PC-9 (cell line): ENCODE measurements at regions not wholly inside any gene's neighbourhood (a gene's known extent, or its start where the extent isn't known, plus 50 kb on each side); places are given as distances from the start of the nearest gene placed in this dataset.

Experiments used
- BruUV-seq: library from RNA; stranded (reverse); fragments of 400-500 nt; replicated peaks from 2 replicates; lab custom pipeline; 2021; lab: Mats Ljungman, UMichigan
- CTCF ChIA-PET: fragments of 300-600 bp; sonication (Branson Sonifier 250); formaldehyde crosslinking; loops from one replicate; lab custom pipeline; 2022; ENCODE audit warnings: antibody characterized with exemption; lab: Charles Lee
- POLR2A ChIA-PET: fragments of 300-600 bp; sonication (Branson Sonifier 250); formaldehyde crosslinking; loops from one replicate; lab custom pipeline; 2022; ENCODE audit warnings: antibody characterized with exemption; ENCODE audit not compliant: unreplicated experiment; lab: Charles Lee
- DNase-seq, 2 experiments: peaks; one replicate each; pipeline versions ENCODE4 v3.0.0 to v3.0.0-alpha.2; 2015 to 2022; ENCODE audit warnings: mixed read lengths in 1 of 2
- H2AFZ ChIP-seq: fragments of 200-600 bp; sonication (generic); 2 replicates; pipeline ENCODE4 v1.8.1; 2017; ENCODE audit warnings: antibody characterized with exemption
- H3F3A ChIP-seq: fragments of 200-600 bp; sonication (generic); 2 replicates; pipeline ENCODE4 v1.8.1; 2017; ENCODE audit warnings: antibody characterized with exemption, mild to moderate bottlenecking, low read depth; ENCODE audit not compliant: insufficient read depth
- H3K27ac ChIP-seq: fragments of 200-600 bp; sonication (generic); 2 replicates; pipeline ENCODE4 v1.6.1; 2016; ENCODE audit warnings: mixed run types
- H3K27me3 ChIP-seq: fragments of 200-600 bp; sonication (generic); 2 replicates; pipeline ENCODE4 v1.6.1; 2016; ENCODE audit warnings: low read depth, mixed run types; ENCODE audit not compliant: insufficient read depth
- H3K36me3 ChIP-seq: fragments of 200-600 bp; sonication (generic); 2 replicates; pipeline ENCODE4 v1.6.1; 2016; ENCODE audit warnings: low read depth, mixed run types
- H3K4me1 ChIP-seq: fragments of 200-600 bp; sonication (generic); replicated peaks from 2 replicates; pipeline ENCODE4 v1.6.1; 2016; ENCODE audit warnings: mixed run types; ENCODE audit not compliant: insufficient read depth
- H3K4me2 ChIP-seq: fragments of 200-600 bp; sonication (generic); 2 replicates; pipeline ENCODE4 v1.6.1; 2017; ENCODE audit warnings: mixed run types
- H3K4me3 ChIP-seq: fragments of 200-600 bp; sonication (generic); 2 replicates; pipeline ENCODE4 v1.6.1; 2016; ENCODE audit warnings: mixed run types
- H3K79me2 ChIP-seq: fragments of 200-600 bp; sonication (generic); 2 replicates; pipeline ENCODE4 v1.6.1; 2017; ENCODE audit warnings: low read depth, mixed run types
- H3K9me2 ChIP-seq: fragments of 200-600 bp; sonication (generic); 2 replicates; pipeline ENCODE4 v1.8.1; 2017; ENCODE audit warnings: mild to moderate bottlenecking; ENCODE audit not compliant: insufficient read depth
- H3K9me3 ChIP-seq: fragments of 200-600 bp; sonication (generic); 2 replicates; pipeline ENCODE4 v1.8.1; 2016; ENCODE audit warnings: low read depth; ENCODE audit not compliant: insufficient read depth
- H4K20me1 ChIP-seq: fragments of 200-600 bp; sonication (generic); 2 replicates; pipeline ENCODE4 v1.8.1; 2017; ENCODE audit not compliant: insufficient read depth
- EZH2 ChIP-seq: fragments of 200-600 bp; sonication (generic); IDR thresholded peaks from 2 replicates; pipeline ENCODE4 v1.8.0; 2017; ENCODE audit warnings: antibody characterized with exemption, low read depth
- intact Hi-C: fragments of 100-400 bp; cut with micrococcal nuclease; formaldehyde crosslinking; loops from one replicate; pipeline ENCODE4 v1.10.0; 2022; ENCODE audit not compliant: unreplicated experiment
- TF ChIP-seq, protein P1 (sequence below): fragments of 200-600 bp; sonication (generic); conservative IDR thresholded peaks from 2 replicates; pipeline ENCODE4 v1.6.1; 2017; ENCODE audit warnings: mixed run types, antibody characterized with exemption, mild to moderate bottlenecking, moderate library complexity

DNA sequence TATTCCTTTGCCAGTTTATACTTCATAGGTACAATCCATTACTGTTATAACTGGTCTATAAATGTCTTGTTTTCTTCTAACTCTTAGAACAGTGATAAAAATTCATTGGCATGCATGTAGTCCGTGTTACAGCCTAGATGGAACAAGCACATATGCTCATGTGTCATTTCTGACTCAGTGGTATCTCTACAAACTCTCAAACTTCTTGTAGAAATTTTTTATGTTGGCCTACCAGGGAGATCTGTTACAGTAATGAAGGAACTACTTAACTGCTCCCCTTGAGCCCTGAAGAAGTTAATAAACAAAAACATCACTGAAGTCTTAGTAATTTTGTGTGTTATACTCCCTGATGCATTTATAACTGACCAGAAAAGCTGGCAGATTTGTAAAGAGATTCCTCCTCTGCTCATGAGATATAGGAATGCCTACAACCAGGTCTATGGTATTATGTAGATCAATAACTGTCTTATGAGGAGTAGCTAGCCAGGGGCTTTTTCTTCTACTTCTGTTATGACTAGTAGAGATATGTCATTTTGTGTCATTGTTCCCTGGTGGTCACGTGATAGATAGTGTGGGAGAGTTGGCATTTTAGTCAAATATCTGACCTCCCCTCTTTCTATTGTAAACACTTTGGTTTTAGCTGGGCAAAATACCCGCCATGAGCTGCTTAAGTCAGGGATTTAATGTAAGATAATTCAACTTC is 53.7 kb upstream of the FAAH2 start:
- POLR2A ChIA-PET: no interaction called here
- no peak overlapping the region for H3K27ac ChIP-seq
- no peaks in the 10 kb centered on the region for H3F3A ChIP-seq
- TF ChIP-seq, protein P1, sequence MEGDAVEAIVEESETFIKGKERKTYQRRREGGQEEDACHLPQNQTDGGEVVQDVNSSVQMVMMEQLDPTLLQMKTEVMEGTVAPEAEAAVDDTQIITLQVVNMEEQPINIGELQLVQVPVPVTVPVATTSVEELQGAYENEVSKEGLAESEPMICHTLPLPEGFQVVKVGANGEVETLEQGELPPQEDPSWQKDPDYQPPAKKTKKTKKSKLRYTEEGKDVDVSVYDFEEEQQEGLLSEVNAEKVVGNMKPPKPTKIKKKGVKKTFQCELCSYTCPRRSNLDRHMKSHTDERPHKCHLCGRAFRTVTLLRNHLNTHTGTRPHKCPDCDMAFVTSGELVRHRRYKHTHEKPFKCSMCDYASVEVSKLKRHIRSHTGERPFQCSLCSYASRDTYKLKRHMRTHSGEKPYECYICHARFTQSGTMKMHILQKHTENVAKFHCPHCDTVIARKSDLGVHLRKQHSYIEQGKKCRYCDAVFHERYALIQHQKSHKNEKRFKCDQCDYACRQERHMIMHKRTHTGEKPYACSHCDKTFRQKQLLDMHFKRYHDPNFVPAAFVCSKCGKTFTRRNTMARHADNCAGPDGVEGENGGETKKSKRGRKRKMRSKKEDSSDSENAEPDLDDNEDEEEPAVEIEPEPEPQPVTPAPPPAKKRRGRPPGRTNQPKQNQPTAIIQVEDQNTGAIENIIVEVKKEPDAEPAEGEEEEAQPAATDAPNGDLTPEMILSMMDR: no peak
- TF ChIP-seq EZH2: no peak
- no peak overlapping the region for H3K4me2 ChIP-seq
- H3K79me2 ChIP-seq: no peaks in the 10 kb centered on the region
- DNase-seq: no peak
- H2AFZ ChIP-seq: no peak overlapping the region
- no TSS peak for BruUV-seq
- no peak overlapping the region for H3K4me3 ChIP-seq
- intact Hi-C loops: no loop called here
- no peaks in the 10 kb centered on the region for H3K36me3 ChIP-seq
- CTCF ChIA-PET: no interaction called here
- H3K9me2 ChIP-seq: no peaks in the 10 kb centered on the region
- H4K20me1 ChIP-seq: no peaks in the 10 kb centered on the region
- 0 out of 2 replicates have a peak, but pooled peaks cover 2% of the 10 kb centered on the region for H3K4me1 ChIP-seq
- no peaks in the 10 kb centered on the region for H3K9me3 ChIP-seq
- no peaks in the 10 kb centered on the region for H3K27me3 ChIP-seq
